MM.1S (cell line): ENCODE measurements at regions not wholly inside any gene's neighbourhood (a gene's known extent, or its start where the extent isn't known, plus 50 kb on each side); places are given as distances from the start of the nearest gene placed in this dataset.

ENCODE experiments used
- DNase-seq: peaks from one replicate; pipeline ENCODE4 v3.0.0-alpha.2; 2015
- H2AFZ ChIP-seq: fragments of 300-600 bp; sonication (generic); 2 replicates; pipeline ENCODE4 v1.6.0; 2016; ENCODE audit warnings: antibody characterized with exemption, low read length
- H3F3A ChIP-seq: fragments of 300-600 bp; sonication (generic); 2 replicates; pipeline ENCODE4 v1.6.1; 2016; ENCODE audit warnings: mild to moderate bottlenecking, antibody characterized with exemption, low read length, moderate library complexity, mixed read lengths; ENCODE audit not compliant: insufficient read depth
- H3K27ac ChIP-seq: fragments of 300-600 bp; sonication (generic); 2 replicates; pipeline ENCODE4 v1.5.1; 2016; ENCODE audit warnings: mild to moderate bottlenecking, low read length
- H3K27me3 ChIP-seq: fragments of 300-600 bp; sonication (generic); replicated peaks from 2 replicates; pipeline ENCODE4 v1.6.0; 2016; ENCODE audit warnings: low read length; ENCODE audit not compliant: insufficient read depth
- H3K36me3 ChIP-seq: fragments of 300-600 bp; sonication (generic); replicated peaks from 2 replicates; pipeline ENCODE4 v1.6.1; 2016; ENCODE audit warnings: mild to moderate bottlenecking, low read length, mixed read lengths; ENCODE audit not compliant: insufficient read depth
- H3K4me1 ChIP-seq: fragments of 300-600 bp; sonication (generic); 2 replicates; pipeline ENCODE4 v1.6.1; 2016; ENCODE audit warnings: low read length, mixed read lengths
- H3K4me2 ChIP-seq: fragments of 300-600 bp; sonication (generic); 2 replicates; pipeline ENCODE4 v1.6.0; 2016; ENCODE audit warnings: low read depth, low read length
- H3K4me3 ChIP-seq: fragments of 300-600 bp; sonication (generic); 2 replicates; pipeline ENCODE4 v1.5.1; 2016; ENCODE audit warnings: low read length, mixed read lengths
- H3K79me2 ChIP-seq: fragments of 300-600 bp; sonication (generic); 2 replicates; pipeline ENCODE4 v1.6.1; 2016; ENCODE audit warnings: mixed run types, low read length, mixed read lengths
- H3K9ac ChIP-seq: fragments of 300-600 bp; sonication (generic); 2 replicates; pipeline ENCODE4 v1.6.1; 2016; ENCODE audit warnings: low read length, mixed read lengths
- H3K9me2 ChIP-seq: fragments of 300-600 bp; sonication (generic); replicated peaks from 2 replicates; pipeline ENCODE4 v1.6.1; 2016; ENCODE audit warnings: mild to moderate bottlenecking, low read length, mixed read lengths; ENCODE audit not compliant: insufficient read depth
- H3K9me3 ChIP-seq: fragments of 300-600 bp; sonication (generic); replicated peaks from 2 replicates; pipeline ENCODE4 v1.6.1; 2016; ENCODE audit warnings: mild to moderate bottlenecking, low read length, mixed read lengths; ENCODE audit not compliant: insufficient read depth
- H4K20me1 ChIP-seq: fragments of 300-600 bp; sonication (generic); 2 replicates; pipeline ENCODE4 v1.6.1; 2016; ENCODE audit warnings: mild to moderate bottlenecking, low read length, moderate library complexity, mixed read lengths; ENCODE audit not compliant: insufficient read depth
- CTCF ChIP-seq: fragments of 300-600 bp; sonication (generic); IDR thresholded peaks from 2 replicates; pipeline ENCODE4 v1.5.1; 2016; ENCODE audit warnings: antibody characterized with exemption, low read length, mixed read lengths
- EZH2 ChIP-seq: fragments of 300-600 bp; sonication (generic); optimal IDR thresholded peaks from 2 replicates; pipeline ENCODE3; 2017; ENCODE audit warnings: low read depth, mild to moderate bottlenecking, antibody characterized with exemption, low read length, mixed read lengths
- EZH2phosphoT487 ChIP-seq: fragments of 300-600 bp; sonication (generic); IDR thresholded peaks from 2 replicates; pipeline ENCODE4 v1.6.1; 2018; ENCODE audit warnings: antibody characterized with exemption, low read length

DNA sequence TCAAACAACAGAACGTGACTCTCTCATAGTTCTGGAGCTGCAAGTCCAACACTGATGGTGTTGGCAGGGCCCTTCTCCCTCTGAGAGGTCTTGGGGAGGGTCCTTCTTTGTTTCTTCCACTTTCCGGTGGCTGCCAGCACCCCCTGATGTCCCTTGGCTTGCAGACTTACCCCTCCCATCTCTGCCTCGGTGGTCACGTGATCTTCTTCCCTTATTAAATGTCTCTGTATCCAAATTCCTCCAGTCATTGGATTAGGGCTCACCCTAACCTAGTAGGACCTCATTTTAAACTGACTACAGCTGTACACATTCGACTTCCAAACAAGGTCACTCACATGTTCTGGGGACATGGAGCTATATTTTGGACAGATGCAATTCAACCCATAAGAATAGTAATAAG, 780.6 kb upstream of the SALL3 start:
- no peaks in the 10 kb centered on the region for H3K27me3 ChIP-seq
- TF ChIP-seq EZH2 (no peak), CTCF (no peak)
- H3K36me3 ChIP-seq = no peaks in the 10 kb centered on the region

GRCh38 chr18:78199611-78200010, 780.0 kb upstream of the SALL3 start:
- TF ChIP-seq EZH2 (no peak), CTCF (no peak), EZH2phosphoT487 (no peak)
- H3K4me1 ChIP-seq = no peaks in the 10 kb centered on the region

More for the DNA sequence above, 780.6 kb upstream of the SALL3 start:
- no peaks in the 10 kb centered on the region for H3K4me1 ChIP-seq
- DNase-seq = no peak
- no peak overlapping the region for H3K4me3 ChIP-seq
- H3K27ac ChIP-seq = no peak overlapping the region
- no peak overlapping the region for H3K9ac ChIP-seq
- no peaks in the 10 kb centered on the region for H4K20me1 ChIP-seq
- H2AFZ ChIP-seq = no peak overlapping the region
- no peak overlapping the region for H3K4me2 ChIP-seq
- H3K9me3 ChIP-seq = no peaks in the 10 kb centered on the region
- H3K9me2 ChIP-seq = no peaks in the 10 kb centered on the region
- H3K79me2 ChIP-seq = no peaks in the 10 kb centered on the region
- H3F3A ChIP-seq = no peaks in the 10 kb centered on the region

GRCh38 chr18:78207942-78208341, 771.7 kb upstream of the SALL3 start:
- Histone ChIP-seq H4K20me1 (no peaks in the 10 kb centered on the region), H3K4me1 (no peaks in the 10 kb centered on the region), H3K9ac (no peak overlapping the region), H3K4me2 (no peak overlapping the region), H3K36me3 (no peaks in the 10 kb centered on the region), H3K79me2 (no peaks in the 10 kb centered on the region), H3K27ac (no peak overlapping the region), H3K9me2 (no peaks in the 10 kb centered on the region), H3F3A (no peaks in the 10 kb centered on the region), H3K9me3 (no peaks in the 10 kb centered on the region), H3K4me3 (no peak overlapping the region), H3K27me3 (no peaks in the 10 kb centered on the region), H2AFZ (no peak overlapping the region)
- DNase-seq = no peak
- TF ChIP-seq EZH2 (no peak), EZH2phosphoT487 (no peak), CTCF (no peak)

More at GRCh38 chr18:78199611-78200010, 780.0 kb upstream of the SALL3 start:
- no peaks in the 10 kb centered on the region for H3F3A ChIP-seq
- no peak overlapping the region for H3K4me2 ChIP-seq
- no peak overlapping the region for H3K4me3 ChIP-seq
- no peaks in the 10 kb centered on the region for H3K9me2 ChIP-seq
- no peak for DNase-seq
- no peak overlapping the region for H2AFZ ChIP-seq
- H4K20me1 ChIP-seq = no peaks in the 10 kb centered on the region
- no peaks in the 10 kb centered on the region for H3K27me3 ChIP-seq
- H3K79me2 ChIP-seq = no peaks in the 10 kb centered on the region
- H3K36me3 ChIP-seq = no peaks in the 10 kb centered on the region
- H3K9me3 ChIP-seq = no peaks in the 10 kb centered on the region
- no peak overlapping the region for H3K9ac ChIP-seq
- H3K27ac ChIP-seq = no peak overlapping the region
